ENCODE measurements at regions not wholly inside any gene's neighbourhood (a gene's known extent, or its start where the extent isn't known, plus 50 kb on each side); places are given as distances from the start of the nearest gene placed in this dataset.

DNA sequence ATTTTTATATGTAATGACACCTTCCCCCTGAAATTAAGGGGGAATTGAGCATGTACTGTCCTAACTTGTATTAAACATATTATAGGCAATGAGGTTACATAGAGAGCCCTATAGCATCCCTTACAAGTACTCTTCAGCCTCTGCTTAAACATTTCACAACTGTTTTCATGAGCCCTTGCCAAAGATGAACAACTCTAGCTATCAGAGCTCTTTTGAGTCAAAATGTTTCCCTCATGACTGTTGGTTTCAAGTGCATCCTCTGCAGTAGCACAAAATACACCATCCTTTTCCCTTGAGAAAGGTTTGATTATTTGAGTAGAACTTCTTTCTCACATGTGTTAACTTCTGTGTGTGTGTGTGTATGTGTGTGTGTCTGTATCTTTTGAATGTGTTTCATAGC is 1157.6 kb upstream of the CELF2 start:
- TF ChIP-seq, protein P1, sequence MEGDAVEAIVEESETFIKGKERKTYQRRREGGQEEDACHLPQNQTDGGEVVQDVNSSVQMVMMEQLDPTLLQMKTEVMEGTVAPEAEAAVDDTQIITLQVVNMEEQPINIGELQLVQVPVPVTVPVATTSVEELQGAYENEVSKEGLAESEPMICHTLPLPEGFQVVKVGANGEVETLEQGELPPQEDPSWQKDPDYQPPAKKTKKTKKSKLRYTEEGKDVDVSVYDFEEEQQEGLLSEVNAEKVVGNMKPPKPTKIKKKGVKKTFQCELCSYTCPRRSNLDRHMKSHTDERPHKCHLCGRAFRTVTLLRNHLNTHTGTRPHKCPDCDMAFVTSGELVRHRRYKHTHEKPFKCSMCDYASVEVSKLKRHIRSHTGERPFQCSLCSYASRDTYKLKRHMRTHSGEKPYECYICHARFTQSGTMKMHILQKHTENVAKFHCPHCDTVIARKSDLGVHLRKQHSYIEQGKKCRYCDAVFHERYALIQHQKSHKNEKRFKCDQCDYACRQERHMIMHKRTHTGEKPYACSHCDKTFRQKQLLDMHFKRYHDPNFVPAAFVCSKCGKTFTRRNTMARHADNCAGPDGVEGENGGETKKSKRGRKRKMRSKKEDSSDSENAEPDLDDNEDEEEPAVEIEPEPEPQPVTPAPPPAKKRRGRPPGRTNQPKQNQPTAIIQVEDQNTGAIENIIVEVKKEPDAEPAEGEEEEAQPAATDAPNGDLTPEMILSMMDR (IDR thresholded peaks at IDR 0.05) = no peak
- no peak for TF ChIP-seq POLR2A (IDR thresholded peaks at IDR 0.05)

Data from thyroid gland (tissue), 4 donors.